IMR-90 (cell line): ENCODE measurements at regions not wholly inside any gene's neighbourhood (a gene's known extent, or its start where the extent isn't known, plus 50 kb on each side); places are given as distances from the start of the nearest gene placed in this dataset.

ENCODE experiments used
- ATAC-seq: fragments of 200-7000 bp; cut with Tn5 transposase; 2 replicates; pipeline ENCODE4 v1.9.1; 2020; ENCODE audit warnings: low read depth, mild to moderate bottlenecking, moderate library complexity
- BruUV-seq: library from RNA; stranded (reverse); fragments of 400-500 nt; replicated peaks from 2 replicates; lab custom pipeline; 2021; lab: Mats Ljungman, UMichigan
- CTCF ChIA-PET: fragments of 300-600 bp; formaldehyde crosslinking; extraction: SDS; loops from one replicate; lab custom pipeline; 2021; ENCODE audit warnings: antibody characterized with exemption; lab: Yijun Ruan, JAX
- POLR2A ChIA-PET: fragments of 300-600 bp; sonication (Branson Sonifier 250); formaldehyde crosslinking; loops from one replicate; lab custom pipeline; 2022; ENCODE audit warnings: antibody characterized with exemption; ENCODE audit not compliant: unreplicated experiment; lab: Charles Lee
- DNase-seq: peaks from one replicate; pipeline ENCODE4 v3.0.0; 2013
- H2AFZ ChIP-seq: replicated peaks from 2 replicates; pipeline ENCODE3; 2013; ENCODE audit warnings: low read length, mild to moderate bottlenecking; ENCODE audit not compliant: poor library complexity
- H2AK5ac ChIP-seq: 2 replicates; pipeline ENCODE4 v1.6.1; 2013; ENCODE audit warnings: low read depth, low read length, inconsistent platforms
- H2AK9ac ChIP-seq: replicated peaks from 2 replicates; pipeline ENCODE3; 2013; ENCODE audit warnings: mild to moderate bottlenecking, low read depth, low read length, moderate library complexity; ENCODE audit not compliant: poor library complexity
- H2BK120ac ChIP-seq: 2 replicates; pipeline ENCODE4 v1.6.1; 2013; ENCODE audit warnings: low read depth, low read length, inconsistent platforms
- H2BK15ac ChIP-seq: 3 replicates; pipeline ENCODE4 v1.6.1; 2013; ENCODE audit warnings: low read depth, low read length, inconsistent platforms
- H2BK20ac ChIP-seq: 2 replicates; pipeline ENCODE4 v1.6.1; 2013; ENCODE audit warnings: low read depth, mild to moderate bottlenecking, inconsistent platforms, low read length, moderate library complexity
- H2BK5ac ChIP-seq: 2 replicates; pipeline ENCODE4 v1.6.1; 2013; ENCODE audit warnings: mild to moderate bottlenecking, low read depth, low read length, inconsistent platforms; ENCODE audit not compliant: poor library complexity, severe bottlenecking
- H3K14ac ChIP-seq: replicated peaks from 2 replicates; pipeline ENCODE4 v1.6.1; 2013; ENCODE audit warnings: low read depth, low read length, inconsistent platforms
- H3K18ac ChIP-seq: 2 replicates; pipeline ENCODE4 v1.6.1; 2013; ENCODE audit warnings: low read depth, low read length, control low read depth
- H3K23ac ChIP-seq: 2 replicates; pipeline ENCODE4 v1.6.1; 2013; ENCODE audit warnings: low read depth, low read length, inconsistent platforms
- H3K27ac ChIP-seq: 2 replicates; pipeline ENCODE4 v1.5.1; 2013; ENCODE audit warnings: mild to moderate bottlenecking, control low read depth, low read length; ENCODE audit not compliant: insufficient read depth
- H3K27me3 ChIP-seq: 2 replicates; pipeline ENCODE4 v1.6.1; 2013; ENCODE audit warnings: low read length; ENCODE audit not compliant: control insufficient read depth, insufficient read depth
- H3K36me3 ChIP-seq: 2 replicates; pipeline ENCODE4 v1.6.1; 2013; ENCODE audit warnings: low read length, mixed read lengths; ENCODE audit not compliant: control insufficient read depth, insufficient read depth
- H3K4ac ChIP-seq: 2 replicates; pipeline ENCODE4 v1.6.1; 2013; ENCODE audit warnings: low read depth, low read length, inconsistent platforms
- H3K4me1 ChIP-seq: 2 replicates; pipeline ENCODE4 v1.6.1; 2013; ENCODE audit warnings: low read length, mixed read lengths; ENCODE audit not compliant: control insufficient read depth, insufficient read depth
- H3K4me2 ChIP-seq: 2 replicates; pipeline ENCODE4 v1.6.1; 2013; ENCODE audit warnings: low read depth, mild to moderate bottlenecking, control low read depth, low read length, moderate library complexity
- H3K4me3 ChIP-seq: 2 replicates; pipeline ENCODE4 v1.5.1; 2013; ENCODE audit warnings: low read depth, mild to moderate bottlenecking, control low read depth, low read length, moderate library complexity; ENCODE audit not compliant: insufficient read depth
- H3K56ac ChIP-seq: 2 replicates; pipeline ENCODE4 v1.6.1; 2013; ENCODE audit warnings: low read length, inconsistent platforms; ENCODE audit not compliant: insufficient read depth; ENCODE audit errors: extremely low read depth
- H3K79me1 ChIP-seq, 2 experiments: 2 replicates each; pipeline ENCODE4 v1.6.1; 2013; ENCODE audit warnings: low read length in 2 of 2, inconsistent platforms in 1 of 2, low read depth in 1 of 2
- H3K9ac ChIP-seq: 2 replicates; pipeline ENCODE4 v1.6.1; 2013; ENCODE audit warnings: low read depth, low read length, control low read depth
- H3K9me1 ChIP-seq: 2 replicates; pipeline ENCODE4 v1.6.1; 2013; ENCODE audit warnings: low read length, inconsistent platforms; ENCODE audit not compliant: insufficient read depth
- H3K9me3 ChIP-seq: 2 replicates; pipeline ENCODE4 v1.6.1; 2013; ENCODE audit warnings: low read length; ENCODE audit not compliant: control insufficient read depth, insufficient read depth
- H4K20me1 ChIP-seq: 2 replicates; pipeline ENCODE4 v1.6.1; 2013; ENCODE audit warnings: low read length, inconsistent platforms; ENCODE audit not compliant: insufficient read depth
- H4K5ac ChIP-seq: 2 replicates; pipeline ENCODE4 v1.6.1; 2013; ENCODE audit warnings: mild to moderate bottlenecking, low read depth, low read length, control low read depth
- H4K8ac ChIP-seq, 2 experiments: 2 replicates each; pipeline ENCODE4 v1.6.1; 2013; ENCODE audit warnings: low read depth in 2 of 2, low read length in 2 of 2, control low read depth in 1 of 2, inconsistent platforms in 1 of 2
- H4K91ac ChIP-seq: 2 replicates; pipeline ENCODE4 v1.6.1; 2013; ENCODE audit warnings: low read depth, low read length, inconsistent platforms; ENCODE audit not compliant: insufficient read depth
- CTCF ChIP-seq: conservative IDR thresholded peaks from 2 replicates; pipeline ENCODE4 v1.5.1; 2012; ENCODE audit warnings: mild to moderate bottlenecking, low read depth, low read length, improper control_type of control experiment
- USF2 ChIP-seq: fragments of 150-350 bp; IDR thresholded peaks from 2 replicates; pipeline ENCODE4 v1.6.1; 2017; ENCODE audit warnings: mild to moderate bottlenecking, antibody characterized with exemption, low read length, low read depth
- WGBS, 2 experiments: methylation state at CpG; one replicate each; pipeline versions ENCODE4 v1.1.5 to v1.1.7; 2013; ENCODE audit warnings: missing lambda C conversion rate in 2 of 2; ENCODE audit not compliant: insufficient read length in 1 of 2; ENCODE audit errors: extremely low coverage in 2 of 2; 5-methylcytosine and 5-hydroxymethylcytosine counted together
- dilution Hi-C: fragments of 300-500 bp; cut with HindIII; formaldehyde crosslinking; loops from one replicate; pipeline ENCODE4 v1.14.3; 2018; ENCODE audit warnings: low sequenced_read_pairs; ENCODE audit not compliant: unreplicated experiment
- in situ Hi-C: fragments of 300-500 bp; cut with MboI; formaldehyde crosslinking; loops from 3 replicates; pipeline ENCODE4 v1.14.3; 2019; ENCODE audit warnings: low sequenced_read_pairs, inconsistent platforms, mixed read lengths
- intact Hi-C: fragments of 100-400 bp; cut with micrococcal nuclease; formaldehyde crosslinking; loops from 2 replicates; pipeline ENCODE4 v1.10.0; 2022

GRCh38 chr7:24381894-24382505, 98.0 kb downstream of the NPY start:
- ATAC-seq = no peak; the same call in 1 of the 2 replicates
- H2BK20ac ChIP-seq = no peak overlapping the region

More at GRCh38 chr7:24381894-24382505, 98.0 kb downstream of the NPY start:
- H3K23ac ChIP-seq = no peak overlapping the region
- H3K27ac ChIP-seq = no peak overlapping the region
- no peaks in the 10 kb centered on the region for H3K27me3 ChIP-seq
- H3K36me3 ChIP-seq = no peaks in the 10 kb centered on the region
- H4K91ac ChIP-seq = no peak overlapping the region
- H3K4me1 ChIP-seq = no peaks in the 10 kb centered on the region
- no peak overlapping the region for H2BK15ac ChIP-seq
- no peak overlapping the region for H3K18ac ChIP-seq
- no CpG with 5 or more reads among the region's 6 CpGs for WGBS, 2 experiments
- dilution Hi-C loops (no loop called here), in situ Hi-C loops (no loop called here), intact Hi-C loops (loop anchor here (10.0 kb wide), 1 partner anchor 447 kb away; no protein-coding TSS in a partner anchor)
- no peak overlapping the region for H2AK9ac ChIP-seq
- H4K5ac ChIP-seq = no peak overlapping the region
- no peaks in the 10 kb centered on the region for H3K9me1 ChIP-seq
- CTCF ChIA-PET = interaction anchor here (0.7 to 1.4 kb wide), 2 partner anchors 444 to 455 kb away, joined by 4 to 5 read pairs; no protein-coding TSS in a partner anchor
- no peak overlapping the region for H3K56ac ChIP-seq
- TF ChIP-seq CTCF (0 out of 2 replicates have a peak, but pooled peaks have one; percentile 15), USF2 (no peak)
- H2AFZ ChIP-seq = no peak overlapping the region
- H3K4me2 ChIP-seq = no peak overlapping the region
- H4K8ac ChIP-seq = no peak overlapping the region
- no peaks in the 10 kb centered on the region for H3K79me1 ChIP-seq
- POLR2A ChIA-PET = no interaction called here
- H3K4ac ChIP-seq = no peak overlapping the region
- BruUV-seq = no TSS peak
- DNase-seq = no peak
- H2BK120ac ChIP-seq = no peak overlapping the region
- H2AK5ac ChIP-seq = no peak overlapping the region
- no peak overlapping the region for H3K14ac ChIP-seq
- no peak overlapping the region for H2BK5ac ChIP-seq
- H3K4me3 ChIP-seq = no peak overlapping the region
- no peak overlapping the region for H3K9ac ChIP-seq
- H4K20me1 ChIP-seq = no peaks in the 10 kb centered on the region
- H3K9me3 ChIP-seq = no peaks in the 10 kb centered on the region
